H9 (cell line): ENCODE measurements at regions not wholly inside any gene's neighbourhood (a gene's known extent, or its start where the extent isn't known, plus 50 kb on each side); places are given as distances from the start of the nearest gene placed in this dataset.

Experiments
- DNase-seq: peaks from one replicate; pipeline ENCODE4 v3.0.0-alpha.2; 2017
- H2AFZ ChIP-seq: one replicate; pipeline ENCODE4 v1.6.1; 2013; ENCODE audit warnings: mild to moderate bottlenecking, low read length, control low read depth, moderate library complexity
- H2AK5ac ChIP-seq: 2 replicates; pipeline ENCODE4 v1.6.1; 2013; ENCODE audit warnings: low read length, control low read depth, mixed read lengths; ENCODE audit not compliant: insufficient read length
- H2BK120ac ChIP-seq: one replicate; pipeline ENCODE4 v1.6.1; 2013; ENCODE audit warnings: low read depth, mild to moderate bottlenecking, low read length, control low read depth, inconsistent platforms; ENCODE audit not compliant: poor library complexity, severe bottlenecking
- H2BK12ac ChIP-seq: 2 replicates; pipeline ENCODE4 v1.6.1; 2013; ENCODE audit warnings: low read length, control low read depth, mixed read lengths, low read depth; ENCODE audit not compliant: insufficient read length
- H2BK15ac ChIP-seq: 2 replicates; pipeline ENCODE4 v1.6.1; 2013; ENCODE audit warnings: low read depth, low read length, control low read depth
- H2BK20ac ChIP-seq: one replicate; pipeline ENCODE4 v1.6.1; 2013; ENCODE audit warnings: low read depth, mild to moderate bottlenecking, low read length, control low read depth, inconsistent platforms; ENCODE audit not compliant: poor library complexity, severe bottlenecking
- H2BK5ac ChIP-seq: 2 replicates; pipeline ENCODE4 v1.6.1; 2013; ENCODE audit warnings: low read length, control low read depth, mixed read lengths; ENCODE audit not compliant: insufficient read length
- H3K14ac ChIP-seq: 2 replicates; pipeline ENCODE4 v1.6.1; 2013; ENCODE audit warnings: low read length, control low read depth; ENCODE audit not compliant: insufficient read depth
- H3K18ac ChIP-seq: 2 replicates; pipeline ENCODE4 v1.6.1; 2013; ENCODE audit warnings: low read depth, mild to moderate bottlenecking, mixed read lengths, low read length, control low read depth; ENCODE audit not compliant: insufficient read length
- H3K23ac ChIP-seq: 2 replicates; pipeline ENCODE4 v1.6.1; 2013; ENCODE audit warnings: low read length, control low read depth, mixed read lengths, low read depth; ENCODE audit not compliant: insufficient read length
- H3K23me2 ChIP-seq: 2 replicates; pipeline ENCODE4 v1.6.1; 2013; ENCODE audit warnings: low read depth, mild to moderate bottlenecking, mixed read lengths, low read length, control low read depth; ENCODE audit not compliant: insufficient read length, poor library complexity, severe bottlenecking
- H3K27ac ChIP-seq: 2 replicates; pipeline ENCODE4 v1.5.1; 2013; ENCODE audit warnings: low read length, control low read depth, mixed read lengths, low read depth; ENCODE audit not compliant: insufficient read length
- H3K27me3 ChIP-seq: 2 replicates; pipeline ENCODE4 v1.6.1; 2013; ENCODE audit warnings: low read length, control low read depth, inconsistent platforms; ENCODE audit not compliant: insufficient read depth
- H3K4ac ChIP-seq: 2 replicates; pipeline ENCODE4 v1.6.1; 2013; ENCODE audit warnings: low read depth, mild to moderate bottlenecking, control low read depth, inconsistent platforms, low read length, moderate library complexity
- H3K4me1 ChIP-seq: 2 replicates; pipeline ENCODE4 v1.6.1; 2013; ENCODE audit warnings: low read length, control low read depth, inconsistent platforms; ENCODE audit not compliant: insufficient read depth
- H3K4me2 ChIP-seq: 2 replicates; pipeline ENCODE4 v1.6.1; 2013; ENCODE audit warnings: low read length, control low read depth, mixed read lengths; ENCODE audit not compliant: insufficient read length, insufficient read depth
- H3K56ac ChIP-seq: 2 replicates; pipeline ENCODE4 v1.6.1; 2013; ENCODE audit warnings: low read depth, mild to moderate bottlenecking, mixed read lengths, low read length, control low read depth; ENCODE audit not compliant: insufficient read length
- H3K79me1 ChIP-seq: 2 replicates; pipeline ENCODE4 v1.6.1; 2013; ENCODE audit warnings: low read depth, mild to moderate bottlenecking, moderate library complexity, low read length, control low read depth, inconsistent platforms; ENCODE audit not compliant: insufficient read depth, poor library complexity, severe bottlenecking
- H3K79me2 ChIP-seq: 2 replicates; pipeline ENCODE4 v1.6.1; 2013; ENCODE audit warnings: low read length, control low read depth, inconsistent platforms; ENCODE audit not compliant: insufficient read depth
- H3K9ac ChIP-seq: 2 replicates; pipeline ENCODE4 v1.6.1; 2013; ENCODE audit warnings: low read length, control low read depth, mixed read lengths; ENCODE audit not compliant: insufficient read length; ENCODE audit errors: extremely low read depth
- H3K9me3 ChIP-seq: one replicate; pipeline ENCODE4 v1.6.1; 2013; ENCODE audit warnings: low read depth, low read length, inconsistent platforms; ENCODE audit not compliant: control insufficient read depth
- H3T11ph ChIP-seq: one replicate; pipeline ENCODE4 v1.6.1; 2013; ENCODE audit warnings: mild to moderate bottlenecking, low read length, control low read depth, inconsistent platforms
- H4K20me1 ChIP-seq: one replicate; pipeline ENCODE4 v1.6.1; 2013; ENCODE audit not compliant: control insufficient read depth, insufficient read length, insufficient read depth
- H4K5ac ChIP-seq: 2 replicates; pipeline ENCODE4 v1.6.1; 2013; ENCODE audit warnings: low read depth, mild to moderate bottlenecking, mixed read lengths, low read length, control low read depth; ENCODE audit not compliant: insufficient read length
- H4K8ac ChIP-seq: replicated peaks from 2 replicates; pipeline ENCODE4 v1.6.1; 2013; ENCODE audit warnings: low read length, control low read depth, mixed read lengths, low read depth; ENCODE audit not compliant: insufficient read length
- H4K91ac ChIP-seq: 2 replicates; pipeline ENCODE4 v1.6.1; 2013; ENCODE audit warnings: low read depth, mild to moderate bottlenecking, moderate library complexity, mixed read lengths, low read length, control low read depth; ENCODE audit not compliant: insufficient read length
- H3K27ac Mint-ChIP-seq, 3 experiments: 2 replicates in 2 of 3; 3 replicates in 1 of 3; pipeline ENCODE4 v1.8.0; 2020 to 2021; ENCODE audit warnings: mixed read lengths in 3 of 3, mild to moderate bottlenecking in 1 of 3, moderate library complexity in 1 of 3
- H3K27me3 Mint-ChIP-seq: 2 replicates; pipeline ENCODE4 v1.8.0; 2021; ENCODE audit warnings: low read depth, mild to moderate bottlenecking, moderate library complexity, mixed read lengths
- H3K36me3 Mint-ChIP-seq, 3 experiments: 2 replicates in 2 of 3; 3 replicates in 1 of 3; pipeline ENCODE4 v1.8.0; 2020 to 2021; ENCODE audit warnings: low read depth in 3 of 3, mixed read lengths in 3 of 3; ENCODE audit not compliant: insufficient read depth in 1 of 3
- H3K4me1 Mint-ChIP-seq, 2 experiments: 2 replicates each; pipeline ENCODE4 v1.8.0; 2020; ENCODE audit warnings: mixed read lengths in 2 of 2
- H3K4me3 Mint-ChIP-seq, 2 experiments: 2 replicates in 1 of 2; 3 replicates in 1 of 2; pipeline ENCODE4 v1.8.0; 2020 to 2021; ENCODE audit warnings: mild to moderate bottlenecking in 2 of 2, mixed read lengths in 2 of 2, moderate library complexity in 1 of 2
- H3K9me3 Mint-ChIP-seq, 2 experiments: 2 replicates in 1 of 2; 3 replicates in 1 of 2; pipeline ENCODE4 v1.8.0; 2020; ENCODE audit warnings: mild to moderate bottlenecking in 2 of 2, mixed read lengths in 2 of 2, moderate library complexity in 1 of 2
- WGBS: extraction: QIAGEN DNeasy Blood & Tissue Kit; methylation state at CpG from one replicate; pipeline ENCODE4 v1.1.7; 2013; ENCODE audit warnings: missing lambda C conversion rate, low lambda C conversion rate, mixed read lengths; ENCODE audit not compliant: insufficient read length; ENCODE audit errors: extremely low coverage; 5-methylcytosine and 5-hydroxymethylcytosine counted together
- TF ChIP-seq, protein P1 (sequence below): fragments of 200-600 bp; sonication (generic); conservative IDR thresholded peaks from 3 replicates; pipeline ENCODE4 v1.8.0; 2021; ENCODE audit warnings: antibody characterized with exemption, mild to moderate bottlenecking

DNA sequence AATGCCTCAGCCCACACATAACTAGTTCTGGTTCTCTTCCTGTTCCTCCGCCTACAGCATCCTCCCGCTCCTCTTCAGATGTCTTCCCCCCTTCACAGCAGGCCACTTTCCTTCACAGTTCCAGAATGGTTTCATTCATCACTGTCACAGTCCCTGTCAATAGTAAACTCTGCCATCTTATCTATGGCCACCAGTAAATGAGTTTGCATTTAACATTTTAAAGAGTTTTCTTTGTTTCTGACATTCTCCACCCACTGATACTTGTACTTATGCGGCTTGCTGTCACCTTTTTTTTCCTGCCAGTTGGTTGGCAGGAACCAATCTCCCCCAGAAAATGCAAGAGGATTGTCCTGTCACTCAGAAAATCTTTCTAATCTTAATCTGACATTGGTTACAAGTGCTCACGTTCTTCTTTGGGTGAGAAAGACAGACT, 114.1 kb downstream of the GLUD2 start:
- Mint-ChIP-seq H3K27ac (no peak overlapping the region), H3K4me3 (no peak overlapping the region), H3K9me3 (peaks cover 59 to 73% of the 10 kb centered on the region in 2 experiments), H3K27me3 (peaks cover 14% of the 10 kb centered on the region), H3K4me1 (peaks cover 12 to 15% of the 10 kb centered on the region in 2 experiments), H3K36me3 (no peaks in the 10 kb centered on the region; a peak in 1 of 7 replicates)
- no peak overlapping the region for H3K14ac ChIP-seq
- H2BK120ac ChIP-seq, result no peak overlapping the region
- no peaks in the 10 kb centered on the region for H3K4me1 ChIP-seq
- no peak overlapping the region for H3K23ac ChIP-seq
- no peaks in the 10 kb centered on the region for H4K20me1 ChIP-seq
- H3K4me2 ChIP-seq, result no peak overlapping the region
- TF ChIP-seq, protein P1, sequence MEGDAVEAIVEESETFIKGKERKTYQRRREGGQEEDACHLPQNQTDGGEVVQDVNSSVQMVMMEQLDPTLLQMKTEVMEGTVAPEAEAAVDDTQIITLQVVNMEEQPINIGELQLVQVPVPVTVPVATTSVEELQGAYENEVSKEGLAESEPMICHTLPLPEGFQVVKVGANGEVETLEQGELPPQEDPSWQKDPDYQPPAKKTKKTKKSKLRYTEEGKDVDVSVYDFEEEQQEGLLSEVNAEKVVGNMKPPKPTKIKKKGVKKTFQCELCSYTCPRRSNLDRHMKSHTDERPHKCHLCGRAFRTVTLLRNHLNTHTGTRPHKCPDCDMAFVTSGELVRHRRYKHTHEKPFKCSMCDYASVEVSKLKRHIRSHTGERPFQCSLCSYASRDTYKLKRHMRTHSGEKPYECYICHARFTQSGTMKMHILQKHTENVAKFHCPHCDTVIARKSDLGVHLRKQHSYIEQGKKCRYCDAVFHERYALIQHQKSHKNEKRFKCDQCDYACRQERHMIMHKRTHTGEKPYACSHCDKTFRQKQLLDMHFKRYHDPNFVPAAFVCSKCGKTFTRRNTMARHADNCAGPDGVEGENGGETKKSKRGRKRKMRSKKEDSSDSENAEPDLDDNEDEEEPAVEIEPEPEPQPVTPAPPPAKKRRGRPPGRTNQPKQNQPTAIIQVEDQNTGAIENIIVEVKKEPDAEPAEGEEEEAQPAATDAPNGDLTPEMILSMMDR, result no peak
- no peak overlapping the region for H2BK12ac ChIP-seq
- H4K8ac ChIP-seq, result no peak overlapping the region
- no peaks in the 10 kb centered on the region for H3K79me2 ChIP-seq
- H3K18ac ChIP-seq, result no peak overlapping the region
- no peak overlapping the region for H3K56ac ChIP-seq
- no peak overlapping the region for H2AK5ac ChIP-seq
- no peak overlapping the region for H3K4ac ChIP-seq
- H2BK20ac ChIP-seq, result no peak overlapping the region
- no peak overlapping the region for H3K27ac ChIP-seq
- no peak overlapping the region for H4K91ac ChIP-seq
- H2BK5ac ChIP-seq, result no peak overlapping the region
- H2BK15ac ChIP-seq, result no peak overlapping the region
- no peak overlapping the region for H3K9ac ChIP-seq
- H4K5ac ChIP-seq, result no peak overlapping the region
- H3K79me1 ChIP-seq, result no peaks in the 10 kb centered on the region
- H3K9me3 ChIP-seq, result peaks cover 40% of the 10 kb centered on the region
- DNase-seq, result no peak
- no peak overlapping the region for H3T11ph ChIP-seq
- no peaks in the 10 kb centered on the region for H3K23me2 ChIP-seq
- H3K27me3 ChIP-seq, result no peaks in the 10 kb centered on the region
- WGBS, result no CpG with 5 or more reads among the region's 4 CpGs
- no peak overlapping the region for H2AFZ ChIP-seq
